GM08714 (cell line): ENCODE measurements at regions not wholly inside any gene's neighbourhood (a gene's known extent, or its start where the extent isn't known, plus 50 kb on each side); places are given as distances from the start of the nearest gene placed in this dataset.

Experiments used
- H3K4me3 ChIP-seq: fragments of 200-500 bp; sonication (Bioruptor generic); 2 replicates; pipeline ENCODE4 v1.5.1; 2014; ENCODE audit warnings: mild to moderate bottlenecking, low read length, inconsistent platforms
- ZNF274 ChIP-seq: IDR thresholded peaks from 2 replicates; pipeline ENCODE4 v1.6.1; 2012; ENCODE audit warnings: mild to moderate bottlenecking, low read depth, low read length

GRCh38 chr16:75927810-75928209, 201.5 kb upstream of the CPHXL start:
- TF ChIP-seq ZNF274: no peak
- H3K4me3 ChIP-seq: no peak overlapping the region

GRCh38 chr16:75928295-75928694, 202.0 kb upstream of the CPHXL start:
- no peak for TF ChIP-seq ZNF274
- no peak overlapping the region for H3K4me3 ChIP-seq

DNA sequence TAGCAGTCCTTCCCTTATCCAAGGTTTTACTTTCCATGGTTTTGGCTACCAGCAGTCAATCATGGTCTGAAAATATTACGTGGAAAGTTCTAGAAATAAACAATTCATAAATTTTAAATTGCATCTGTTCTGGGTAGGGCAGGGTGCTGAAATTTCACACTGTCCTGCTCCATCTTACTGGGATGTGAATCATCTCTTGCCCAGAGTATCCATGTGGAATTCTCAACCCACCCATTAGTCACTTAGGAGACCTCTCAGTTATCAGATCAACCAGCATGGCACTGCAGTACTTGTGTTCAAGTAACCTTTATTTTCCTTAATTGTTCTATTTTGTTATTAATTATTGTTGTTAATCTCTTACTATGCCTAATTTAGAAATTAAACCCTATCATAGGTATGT, 202.8 kb upstream of the CPHXL start:
- no peak for TF ChIP-seq ZNF274
- no peak overlapping the region for H3K4me3 ChIP-seq

- H3K4me3 ChIP-seq: no peak overlapping the region
- TF ChIP-seq ZNF274: no peak
Measured at GRCh38 chr16:75931043-75931442, 204.8 kb upstream of the CPHXL start.

- H3K4me3 ChIP-seq: no peak overlapping the region
Measured at GRCh38 chr16:75931970-75932369, 205.7 kb upstream of the CPHXL start.

DNA sequence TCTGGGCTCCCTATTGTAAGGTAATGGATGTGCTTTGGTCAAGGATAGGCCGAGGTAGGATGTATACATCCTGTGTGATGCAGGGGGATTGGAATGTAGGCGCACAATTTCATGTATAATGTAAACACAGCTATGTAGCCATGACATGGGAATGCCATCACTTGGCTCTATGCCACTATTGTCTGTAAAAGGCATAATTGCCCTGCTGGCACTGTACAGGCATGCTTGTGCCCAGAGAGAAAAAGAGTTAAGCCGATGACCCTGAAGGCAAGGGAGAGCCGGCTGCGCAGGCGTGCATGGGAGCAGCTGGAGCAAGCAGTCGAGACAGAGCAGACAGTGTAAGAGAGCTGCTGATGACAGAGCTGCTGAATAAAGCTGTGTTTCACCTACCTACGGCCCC, 212.5 kb upstream of the CPHXL start:
- no peak overlapping the region for H3K4me3 ChIP-seq
- no peak for TF ChIP-seq ZNF274

More at GRCh38 chr16:75931970-75932369, 205.7 kb upstream of the CPHXL start:
- TF ChIP-seq ZNF274: no peak

GRCh38 chr16:75942351-75942750, 216.1 kb upstream of the CPHXL start:
- TF ChIP-seq ZNF274: no peak
- no peak overlapping the region for H3K4me3 ChIP-seq

DNA sequence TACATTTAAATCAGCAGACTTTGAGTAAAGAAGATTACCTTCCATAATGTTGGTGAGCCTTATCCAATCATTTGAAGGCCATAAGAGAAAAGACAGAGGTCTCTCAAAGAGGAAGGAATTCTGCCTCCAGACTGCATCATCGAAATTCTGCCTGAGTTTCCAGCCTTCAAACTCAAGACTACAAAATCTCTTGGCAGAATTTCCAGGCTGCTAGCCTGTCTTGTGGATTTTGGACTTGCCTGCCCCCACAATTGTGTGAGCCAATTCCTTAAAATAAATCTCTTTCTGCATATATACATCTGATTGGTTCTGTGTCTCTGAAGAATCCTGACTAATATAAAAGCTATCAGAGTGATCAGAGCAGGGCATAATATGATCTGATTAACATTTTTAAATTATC, 216.6 kb upstream of the CPHXL start:
- TF ChIP-seq ZNF274: no peak
- no peak overlapping the region for H3K4me3 ChIP-seq

DNA sequence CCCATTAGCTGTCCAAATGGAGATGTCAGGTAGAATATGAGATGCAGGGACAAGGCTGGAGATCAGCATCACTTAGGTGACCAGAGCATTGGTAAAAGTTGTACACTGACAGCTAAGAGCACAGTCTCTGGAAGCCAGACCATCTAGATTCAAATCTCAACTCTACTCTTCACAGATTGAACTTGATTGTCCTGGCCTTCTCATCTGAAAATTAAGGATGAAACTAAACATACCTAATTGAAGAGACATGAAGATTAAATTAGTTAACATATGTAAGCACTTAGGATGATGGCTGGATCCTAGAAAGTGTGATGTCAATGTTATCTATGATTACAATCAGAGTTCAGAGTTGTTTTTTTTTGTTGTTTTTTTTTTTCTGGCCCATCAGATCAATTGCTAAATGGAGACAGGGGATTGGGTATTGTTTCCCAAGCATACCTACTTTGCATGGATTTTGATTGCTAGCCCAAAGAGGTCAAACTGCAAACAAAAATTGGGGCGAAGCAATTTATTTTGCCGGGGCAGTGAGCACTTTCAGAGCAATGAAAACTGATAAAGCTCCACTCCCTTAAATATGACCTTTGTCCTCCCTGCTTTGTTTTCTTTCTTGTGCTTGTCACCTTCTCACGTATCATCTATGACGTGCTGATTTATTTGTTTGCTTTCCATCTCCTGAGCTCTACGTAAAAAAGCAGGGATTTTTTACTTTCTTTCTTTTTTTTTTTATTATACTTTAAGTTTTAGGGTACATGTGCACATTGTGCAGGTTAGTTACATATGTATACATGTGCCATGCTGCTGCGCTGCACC, 217.6 kb upstream of the CPHXL start:
- no peak for TF ChIP-seq ZNF274
- H3K4me3 ChIP-seq: no peak overlapping the region

DNA sequence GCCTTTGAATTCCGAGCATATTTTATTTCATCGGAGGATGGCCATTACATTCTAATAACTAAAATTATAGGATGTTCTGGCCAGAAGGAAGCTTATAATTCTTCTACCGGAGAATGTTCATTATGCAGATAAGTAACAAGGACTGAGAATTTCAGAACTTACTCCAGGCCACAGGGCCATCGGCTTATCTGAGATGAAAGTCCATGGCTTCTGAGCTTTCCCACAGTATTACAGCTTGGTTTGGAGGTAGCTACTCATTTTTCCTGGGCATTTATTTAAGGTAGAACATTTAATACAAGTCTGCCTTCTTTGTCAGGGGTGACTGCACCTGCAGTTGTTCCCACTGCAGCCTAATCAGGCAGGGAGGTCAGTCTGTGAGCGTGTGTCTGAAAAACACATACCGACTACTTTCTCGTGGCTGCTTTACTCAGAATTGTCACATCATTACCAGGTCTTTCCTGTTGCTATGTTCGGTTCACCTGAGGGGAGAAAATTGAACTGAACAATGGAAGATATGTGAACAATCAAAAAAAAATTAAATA, 219.7 kb upstream of the CPHXL start:
- no peak overlapping the region for H3K4me3 ChIP-seq
- TF ChIP-seq ZNF274: no peak

GRCh38 chr16:75947626-75948239, 221.4 kb upstream of the CPHXL start:
- TF ChIP-seq ZNF274: no peak
- H3K4me3 ChIP-seq: no peak overlapping the region

GRCh38 chr16:75948441-75948840, 222.2 kb upstream of the CPHXL start:
- no peak overlapping the region for H3K4me3 ChIP-seq
- no peak for TF ChIP-seq ZNF274

DNA sequence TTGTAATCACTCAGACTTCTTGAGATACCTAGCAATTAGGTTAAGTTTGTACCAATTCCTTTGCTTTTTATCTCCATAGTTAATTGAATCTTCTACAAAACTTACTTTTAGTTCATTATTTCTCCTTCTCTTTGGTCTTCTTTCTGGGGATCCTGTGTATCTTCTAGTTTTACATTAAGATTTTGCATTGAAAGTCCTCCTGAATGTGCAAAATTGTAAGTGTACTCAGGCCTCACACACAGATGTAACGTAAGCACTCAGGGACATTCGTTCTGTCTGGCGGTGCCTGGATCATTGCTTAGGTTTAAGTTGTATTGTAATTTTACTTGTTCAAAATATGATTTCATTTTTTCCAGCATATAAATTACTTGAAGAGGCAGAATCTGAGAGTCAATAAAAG, 222.6 kb upstream of the CPHXL start:
- TF ChIP-seq ZNF274: no peak

GRCh38 chr16:75952124-75952523, 225.8 kb upstream of the CPHXL start:
- no peak for TF ChIP-seq ZNF274
- no peak overlapping the region for H3K4me3 ChIP-seq

More for the DNA sequence above, 222.6 kb upstream of the CPHXL start:
- no peak overlapping the region for H3K4me3 ChIP-seq

DNA sequence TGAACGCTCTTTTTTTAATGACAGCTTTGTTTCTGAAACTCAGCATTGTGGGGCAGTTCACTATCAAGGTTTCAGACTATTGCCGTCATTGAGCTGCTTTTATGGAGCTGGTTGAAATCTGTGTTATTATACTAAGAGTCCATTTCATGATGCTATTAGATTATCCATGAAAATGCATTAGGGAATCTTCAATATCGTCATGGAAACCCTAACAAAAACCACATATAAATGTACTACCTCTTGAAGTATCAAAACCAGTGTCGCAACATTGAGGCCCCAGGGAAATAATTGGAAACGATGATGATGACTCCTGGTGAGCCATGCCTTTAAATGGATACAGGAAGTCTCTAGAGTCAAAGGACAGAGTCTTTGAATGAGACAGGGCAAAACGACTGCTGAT, 231.6 kb upstream of the CPHXL start:
- TF ChIP-seq ZNF274: no peak

More for the DNA sequence above, 231.6 kb upstream of the CPHXL start:
- no peak overlapping the region for H3K4me3 ChIP-seq
